C4-2B (cell line): ENCODE measurements at regions not wholly inside any gene's neighbourhood (a gene's known extent, or its start where the extent isn't known, plus 50 kb on each side); places are given as distances from the start of the nearest gene placed in this dataset.

Experiments
- CTCF ChIP-seq: fragments of 450-650 bp; conservative IDR thresholded peaks from 2 replicates; pipeline ENCODE4 v1.5.1; 2017; ENCODE audit warnings: mild to moderate bottlenecking
- ZFX ChIP-seq: fragments of 450-650 bp; IDR thresholded peaks from 2 replicates; pipeline ENCODE4 v1.6.1; 2017

GRCh38 chr11:70641369-70641768, 243.0 kb downstream of the CTTN start:
- TF ChIP-seq CTCF (no peak), ZFX (no peak)
